ENCODE measurements at regions not wholly inside any gene's neighbourhood (a gene's known extent, or its start where the extent isn't known, plus 50 kb on each side); places are given as distances from the start of the nearest gene placed in this dataset.

DNA sequence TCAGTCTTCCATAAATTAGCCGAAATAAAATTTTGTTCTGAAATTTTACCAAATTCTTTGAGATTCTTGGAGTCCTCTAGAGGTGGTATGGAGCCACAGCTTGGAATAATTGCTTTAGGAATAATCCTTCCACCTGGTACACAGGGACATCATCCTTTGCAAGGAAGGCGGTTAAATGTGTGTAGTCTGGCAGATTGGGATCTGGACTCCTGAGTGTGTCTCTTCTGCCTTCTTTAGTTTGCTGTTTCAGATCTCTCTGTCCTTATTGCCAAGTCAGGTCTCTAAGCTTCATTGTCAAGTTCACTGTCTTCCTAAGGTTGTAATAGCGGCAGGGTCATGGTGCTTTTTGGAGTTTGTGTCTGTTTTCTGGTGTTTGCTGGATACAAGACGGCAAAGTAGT lies 393.9 kb upstream of the RGS6 start:
- Mint-ChIP-seq H3K27ac (no peak overlapping the region), H3K9me3 (no peaks in the 10 kb centered on the region), H3K36me3 (no peaks in the 10 kb centered on the region), H3K27me3 (no peaks in the 10 kb centered on the region), H3K4me1 (ENCODE audit: unreplicated experiment) (peaks cover 21% of the 10 kb centered on the region), H3K4me3 (no peak overlapping the region)
- TF ChIP-seq, protein P1, sequence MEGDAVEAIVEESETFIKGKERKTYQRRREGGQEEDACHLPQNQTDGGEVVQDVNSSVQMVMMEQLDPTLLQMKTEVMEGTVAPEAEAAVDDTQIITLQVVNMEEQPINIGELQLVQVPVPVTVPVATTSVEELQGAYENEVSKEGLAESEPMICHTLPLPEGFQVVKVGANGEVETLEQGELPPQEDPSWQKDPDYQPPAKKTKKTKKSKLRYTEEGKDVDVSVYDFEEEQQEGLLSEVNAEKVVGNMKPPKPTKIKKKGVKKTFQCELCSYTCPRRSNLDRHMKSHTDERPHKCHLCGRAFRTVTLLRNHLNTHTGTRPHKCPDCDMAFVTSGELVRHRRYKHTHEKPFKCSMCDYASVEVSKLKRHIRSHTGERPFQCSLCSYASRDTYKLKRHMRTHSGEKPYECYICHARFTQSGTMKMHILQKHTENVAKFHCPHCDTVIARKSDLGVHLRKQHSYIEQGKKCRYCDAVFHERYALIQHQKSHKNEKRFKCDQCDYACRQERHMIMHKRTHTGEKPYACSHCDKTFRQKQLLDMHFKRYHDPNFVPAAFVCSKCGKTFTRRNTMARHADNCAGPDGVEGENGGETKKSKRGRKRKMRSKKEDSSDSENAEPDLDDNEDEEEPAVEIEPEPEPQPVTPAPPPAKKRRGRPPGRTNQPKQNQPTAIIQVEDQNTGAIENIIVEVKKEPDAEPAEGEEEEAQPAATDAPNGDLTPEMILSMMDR (conservative IDR thresholded peaks at IDR 0.05): no peak
- DNase-seq (ENCODE audit: extremely low spot score, unreplicated experiment): no peak

DNA sequence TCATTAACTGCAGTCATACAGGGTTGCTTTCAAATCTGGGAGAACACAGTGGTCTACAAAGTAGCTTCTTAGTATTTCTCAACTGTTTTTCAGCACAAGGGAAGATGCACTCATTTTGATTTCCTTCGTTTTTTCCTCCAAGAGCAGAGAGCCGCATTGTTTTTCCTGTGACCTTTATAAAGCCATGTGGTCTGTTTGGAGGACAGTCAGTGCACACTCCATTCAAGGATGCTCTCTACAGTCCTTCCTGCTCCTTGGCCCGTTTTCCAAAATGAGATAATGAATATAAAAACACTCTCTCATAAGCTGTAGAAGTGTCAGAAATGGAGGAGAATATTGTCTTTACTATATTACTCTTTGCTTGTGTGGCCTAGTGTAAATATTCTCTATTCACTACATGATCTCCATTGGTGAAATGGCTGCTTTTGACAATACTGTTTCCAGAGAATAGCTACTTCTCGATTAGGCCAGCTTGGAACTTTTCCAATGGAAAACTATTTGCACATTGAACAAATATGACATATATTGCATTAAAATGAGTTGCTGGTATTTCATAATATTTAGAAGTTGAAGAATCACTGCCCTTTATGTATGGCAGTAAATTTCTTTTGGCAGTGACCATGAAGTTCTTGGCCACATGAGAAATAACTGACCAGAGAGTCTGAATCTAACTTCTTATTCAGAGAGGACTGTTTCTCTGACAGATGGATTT lies 393.1 kb upstream of the RGS6 start:
- TF ChIP-seq, protein P1 (conservative IDR thresholded peaks at IDR 0.05): no peak
- Mint-ChIP-seq H3K9me3 (no peaks in the 10 kb centered on the region), H3K27ac (no peak overlapping the region), H3K27me3 (no peaks in the 10 kb centered on the region), H3K4me3 (no peak overlapping the region), H3K36me3 (no peaks in the 10 kb centered on the region), H3K4me1 (ENCODE audit: unreplicated experiment) (peaks cover 21% of the 10 kb centered on the region)
- DNase-seq (ENCODE audit: extremely low spot score, unreplicated experiment): no peak

DNA sequence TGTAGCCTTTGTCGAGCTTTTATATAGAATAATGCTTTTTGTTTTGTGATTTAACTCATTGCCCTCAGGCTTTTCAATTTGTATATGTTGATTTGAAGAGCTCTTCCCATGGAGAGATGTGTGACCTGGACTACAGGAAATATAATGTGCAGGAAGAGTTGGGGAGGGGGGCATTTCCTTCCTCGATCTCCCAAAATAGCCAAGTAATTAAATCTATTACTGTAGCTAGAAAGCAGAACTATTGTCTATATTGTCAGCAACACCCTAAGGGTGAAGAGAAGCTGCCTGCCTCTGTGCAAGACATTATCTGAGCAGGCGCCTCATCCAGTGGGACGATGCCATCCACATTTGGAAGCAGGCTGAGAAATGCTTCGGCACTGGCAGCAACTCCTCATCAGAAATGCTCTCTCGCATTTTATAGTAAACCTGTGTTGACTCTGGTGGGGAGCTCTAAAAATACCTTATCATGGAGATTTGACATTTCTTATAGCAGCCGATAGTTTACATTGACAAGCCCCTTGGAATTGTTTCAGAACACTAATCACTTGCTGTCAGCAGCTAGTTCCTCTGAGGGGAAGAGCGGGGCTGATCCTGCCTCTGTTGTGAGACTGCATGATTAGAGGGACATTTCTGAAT lies 392.5 kb upstream of the RGS6 start:
- Mint-ChIP-seq H3K27me3 (no peaks in the 10 kb centered on the region), H3K4me1 (ENCODE audit: unreplicated experiment) (peaks cover 21% of the 10 kb centered on the region), H3K9me3 (no peaks in the 10 kb centered on the region), H3K4me3 (no peak overlapping the region), H3K36me3 (no peaks in the 10 kb centered on the region), H3K27ac (peak overlapping the region; percentile 53)
- DNase-seq (ENCODE audit: extremely low spot score, unreplicated experiment): no peak
- TF ChIP-seq, protein P1 (conservative IDR thresholded peaks at IDR 0.05): no peak

DNA sequence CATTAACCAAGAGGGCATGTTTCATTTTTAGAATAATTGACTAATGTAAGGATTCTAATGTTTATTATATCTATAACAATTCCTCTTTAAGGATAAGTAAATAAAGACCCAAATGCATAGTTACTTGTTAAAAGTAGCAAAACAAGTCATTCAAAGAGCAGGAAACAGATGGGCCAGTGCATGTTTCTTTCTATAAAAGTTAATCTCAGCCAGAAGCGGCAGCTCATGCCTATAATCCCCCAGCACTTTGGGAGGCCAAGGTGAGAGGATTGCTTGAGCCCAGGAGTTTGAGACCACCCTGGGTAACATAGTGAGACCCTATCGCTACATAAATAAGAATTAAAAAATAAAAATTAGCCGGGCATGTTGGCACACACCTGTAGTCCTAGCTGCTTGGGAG lies 391.0 kb upstream of the RGS6 start:
- DNase-seq (ENCODE audit: extremely low spot score, unreplicated experiment): no peak
- Mint-ChIP-seq H3K4me3 (no peak overlapping the region), H3K27ac (no peak overlapping the region), H3K36me3 (no peaks in the 10 kb centered on the region), H3K4me1 (ENCODE audit: unreplicated experiment) (peaks cover 21% of the 10 kb centered on the region), H3K9me3 (no peaks in the 10 kb centered on the region), H3K27me3 (no peaks in the 10 kb centered on the region)
- TF ChIP-seq, protein P1 (conservative IDR thresholded peaks at IDR 0.05): no peak

DNA sequence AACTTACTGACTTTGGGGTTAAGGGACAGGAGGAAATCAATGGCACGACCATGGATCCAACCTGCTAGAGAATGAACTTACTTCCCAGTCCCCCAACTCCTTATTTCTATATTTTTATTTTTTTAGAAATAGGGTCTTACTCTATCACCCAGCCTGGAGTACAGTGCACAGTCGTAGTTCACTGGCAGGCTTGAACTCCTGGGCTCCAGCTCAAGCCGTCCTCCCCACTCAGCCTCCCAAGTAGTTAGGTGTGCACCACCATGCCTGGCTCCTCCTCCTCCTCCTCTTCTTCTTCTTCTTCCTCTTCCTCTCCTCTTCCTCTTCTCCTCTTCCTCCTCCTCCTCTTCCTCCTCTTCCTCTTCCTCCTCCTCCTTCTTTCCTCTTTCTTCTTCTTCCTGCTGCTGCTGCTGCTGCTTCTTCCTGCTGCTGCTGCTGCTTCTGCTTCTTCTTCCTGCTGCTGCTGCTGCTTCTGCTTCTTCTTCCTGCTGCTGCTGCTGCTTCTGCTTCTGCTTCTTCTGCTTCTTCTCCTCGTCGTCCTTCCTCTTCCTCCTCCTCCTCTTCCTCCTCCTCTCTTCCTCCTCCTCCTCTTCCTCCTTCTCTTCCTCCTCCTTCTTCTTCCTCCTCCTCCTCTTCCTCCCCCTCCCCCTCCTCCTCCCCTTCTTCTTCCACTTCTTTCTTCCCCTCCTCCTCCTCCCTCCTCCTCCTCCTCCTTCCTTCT lies 390.1 kb upstream of the RGS6 start:
- Mint-ChIP-seq H3K27me3 (no peaks in the 10 kb centered on the region), H3K27ac (no peak overlapping the region), H3K36me3 (no peaks in the 10 kb centered on the region), H3K9me3 (no peaks in the 10 kb centered on the region), H3K4me3 (no peak overlapping the region), H3K4me1 (ENCODE audit: unreplicated experiment) (peaks cover 21% of the 10 kb centered on the region)
- TF ChIP-seq, protein P1 (conservative IDR thresholded peaks at IDR 0.05): no peak
- DNase-seq (ENCODE audit: extremely low spot score, unreplicated experiment): no peak

All from type B pancreatic cell (in vitro differentiated cells).